ENCODE measurements at regions not wholly inside any gene's neighbourhood (a gene's known extent, or its start where the extent isn't known, plus 50 kb on each side); places are given as distances from the start of the nearest gene placed in this dataset.
"Not testable (repeated sequence)": the region's sequence is repeated elsewhere in the genome, so short reads cannot be mapped to it uniquely, and the experiment has no call there.

DNA sequence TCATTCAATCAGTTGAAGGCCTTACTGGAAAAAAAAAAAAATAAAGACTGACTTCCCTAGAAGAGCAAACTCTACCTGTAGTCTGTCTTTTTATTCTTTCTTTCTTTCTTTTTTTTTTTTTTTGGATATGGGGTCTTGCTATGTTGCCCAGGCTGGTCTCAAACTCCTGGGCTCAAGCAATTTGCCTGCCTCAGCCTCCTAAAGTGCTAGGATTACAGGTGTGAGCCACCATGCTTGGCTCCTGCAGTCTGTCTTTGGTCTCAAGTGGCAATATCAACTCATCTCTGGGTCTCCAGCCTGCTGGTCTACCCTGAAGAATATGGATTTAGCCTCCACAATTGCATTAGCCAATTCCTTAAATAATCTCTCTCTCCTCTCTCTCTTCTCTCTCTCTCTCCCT lies 167.7 kb upstream of the P2RY1 start:
- no peak for DNase-seq (ENCODE audit: low read depth)

DNA sequence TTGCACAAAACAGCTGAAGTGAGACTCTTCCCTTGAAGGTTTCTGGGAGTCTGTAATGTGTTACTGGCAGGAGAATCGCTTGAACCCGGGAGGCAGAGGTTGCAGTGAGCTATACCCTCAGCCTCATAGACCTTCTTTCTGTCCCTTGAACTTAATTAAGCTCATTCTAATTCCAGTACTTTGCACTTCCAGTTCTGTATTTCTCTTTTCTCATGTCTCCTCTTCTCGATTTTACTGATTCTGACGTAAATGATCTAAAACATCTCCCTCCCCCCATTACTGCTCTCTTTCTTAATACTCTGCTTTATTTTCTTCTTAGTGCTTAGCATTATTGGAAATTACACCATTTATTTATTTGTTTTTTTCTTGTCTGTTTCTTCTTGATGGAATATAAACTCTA lies 165.4 kb upstream of the P2RY1 start:
- no peak for DNase-seq (ENCODE audit: low read depth)

GRCh38 chr3:152671446-152672319 lies 163.2 kb upstream of the P2RY1 start:
- DNase-seq (ENCODE audit: low read depth), result no peak

DNA sequence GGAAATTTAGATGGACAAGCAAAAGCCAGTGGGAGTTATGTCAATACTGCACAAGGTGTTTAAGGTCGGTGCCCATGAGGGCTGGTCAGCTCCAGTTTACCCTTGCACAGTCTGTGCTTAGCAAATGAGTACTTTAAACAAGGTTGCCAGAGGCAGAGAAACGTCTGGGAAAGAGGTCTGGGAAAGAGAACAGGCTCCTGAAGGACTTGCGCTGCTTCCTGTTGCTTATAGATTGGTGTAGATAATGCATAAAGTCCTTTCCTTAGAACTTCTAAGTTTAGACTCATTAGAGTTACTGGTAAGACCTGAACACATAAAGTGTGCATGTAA lies 162.6 kb upstream of the P2RY1 start:
- no peak for DNase-seq (ENCODE audit: low read depth)

DNA sequence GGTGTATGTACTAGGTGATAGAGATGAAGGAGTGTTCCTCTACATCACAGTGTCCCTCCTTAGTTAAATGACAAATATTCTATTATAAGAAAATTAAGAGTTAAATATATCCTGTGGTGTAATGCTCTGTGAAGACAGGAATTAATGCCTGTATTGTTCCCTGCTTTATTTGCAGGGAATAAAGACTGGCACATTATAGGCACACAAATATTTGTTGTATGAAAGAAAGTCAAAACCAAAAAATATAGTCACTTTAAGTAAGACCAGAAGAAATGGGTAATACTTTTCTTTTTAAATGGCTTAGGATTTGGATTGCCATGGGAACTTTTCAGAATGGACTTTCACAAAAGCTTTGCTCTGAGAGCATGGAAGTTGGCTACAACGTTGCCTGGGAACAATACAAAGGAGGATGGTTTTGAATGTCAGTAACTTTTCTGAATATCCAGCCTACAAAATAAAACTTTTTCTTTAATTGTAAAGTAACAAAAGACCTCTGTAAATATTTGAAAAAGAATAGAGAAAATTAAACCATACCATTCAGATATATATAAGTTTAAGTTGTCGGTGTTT lies 158.0 kb upstream of the P2RY1 start:
- DNase-seq (ENCODE audit: low read depth), result no peak

- DNase-seq (ENCODE audit: low read depth), result no peak
These were observed 157.4 kb upstream of the P2RY1 start for GRCh38 chr3:152677491-152677890.

GRCh38 chr3:152682477-152682876 lies 152.5 kb upstream of the P2RY1 start:
- no peak for DNase-seq (ENCODE audit: low read depth)

DNA sequence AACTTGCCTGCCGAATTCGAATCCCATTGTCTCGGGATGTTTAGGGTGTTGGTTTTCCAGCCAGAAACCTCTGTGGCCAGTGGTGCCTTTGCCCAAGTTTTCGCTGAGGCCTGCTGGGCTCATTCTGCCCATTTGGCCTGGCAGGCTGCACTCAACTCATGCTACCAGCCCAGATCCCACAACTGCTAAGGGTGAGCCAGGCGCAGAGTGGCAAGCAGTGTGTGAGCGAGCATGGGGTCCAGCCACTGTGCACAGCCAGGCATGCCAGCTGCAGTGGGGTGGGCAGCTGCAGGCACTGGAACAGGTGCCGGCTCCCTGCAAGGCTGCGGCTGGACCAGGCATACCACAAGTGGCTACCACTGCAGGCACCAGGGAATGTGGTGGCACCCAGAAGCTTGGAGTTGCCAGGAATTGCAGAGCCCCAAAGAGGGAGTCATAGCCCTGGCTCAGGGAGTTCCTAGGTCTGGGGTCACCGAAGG lies 151.4 kb upstream of the P2RY1 start:
- DNase-seq (ENCODE audit: low read depth), result no peak

DNA sequence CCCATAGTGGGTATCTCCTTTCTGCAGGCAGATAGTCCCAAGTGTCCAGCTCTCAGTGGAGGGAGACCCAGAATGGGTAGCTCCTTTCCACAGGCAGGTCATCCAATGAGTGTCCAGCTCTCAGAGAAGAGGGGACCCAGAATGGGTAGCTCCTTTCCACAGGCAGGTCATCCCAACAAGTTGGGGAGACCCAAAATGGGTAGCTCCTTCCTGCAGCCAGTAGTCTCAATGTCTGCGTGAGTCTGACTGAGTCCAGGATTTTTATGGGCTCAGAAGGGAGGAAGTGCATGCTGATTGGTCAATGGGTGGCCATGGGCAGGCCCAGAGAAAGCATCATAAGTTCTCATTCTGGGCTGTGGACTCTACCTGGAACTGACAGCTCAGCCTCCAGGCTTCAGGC lies 150.7 kb upstream of the P2RY1 start:
- DNase-seq (ENCODE audit: low read depth), result no peak

- peak; percentile 30 for DNase-seq (ENCODE audit: low read depth)
These were observed 146.6 kb upstream of the P2RY1 start for GRCh38 chr3:152688313-152688712.

GRCh38 chr3:152692326-152692725 lies 142.6 kb upstream of the P2RY1 start:
- not testable (repeated sequence) for DNase-seq (ENCODE audit: low read depth)

DNA sequence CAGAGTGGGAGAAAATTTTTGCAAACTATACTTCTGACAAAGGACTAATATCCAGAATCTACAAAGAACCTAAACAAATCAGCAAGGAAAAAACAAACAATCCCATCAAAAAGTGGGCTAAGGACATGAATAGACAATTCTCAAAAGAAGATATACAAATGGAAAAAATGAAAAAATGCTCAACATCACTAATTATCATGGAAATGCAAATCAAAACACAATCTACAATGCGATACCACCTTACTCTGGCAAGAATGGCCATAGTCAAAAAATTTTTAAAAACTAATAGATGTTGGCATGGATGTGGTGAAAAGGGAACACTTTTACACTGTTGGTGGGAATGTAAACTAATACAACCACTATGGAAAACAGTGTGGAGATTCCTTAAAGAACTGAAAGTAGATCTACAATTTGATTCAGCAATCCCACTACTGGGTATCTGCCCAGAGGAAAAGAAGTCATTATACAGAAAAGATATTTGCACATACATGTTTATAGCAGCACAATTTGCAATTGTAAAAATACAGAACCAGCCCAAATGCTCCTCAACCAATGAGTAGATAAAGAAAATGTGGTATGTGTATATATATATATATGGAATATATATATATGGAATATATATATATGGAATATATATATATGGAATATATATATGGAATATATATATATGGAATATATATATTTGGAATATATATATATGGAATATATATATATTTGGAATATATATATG lies 141.2 kb upstream of the P2RY1 start:
- DNase-seq (ENCODE audit: low read depth), result not testable (repeated sequence)

DNA sequence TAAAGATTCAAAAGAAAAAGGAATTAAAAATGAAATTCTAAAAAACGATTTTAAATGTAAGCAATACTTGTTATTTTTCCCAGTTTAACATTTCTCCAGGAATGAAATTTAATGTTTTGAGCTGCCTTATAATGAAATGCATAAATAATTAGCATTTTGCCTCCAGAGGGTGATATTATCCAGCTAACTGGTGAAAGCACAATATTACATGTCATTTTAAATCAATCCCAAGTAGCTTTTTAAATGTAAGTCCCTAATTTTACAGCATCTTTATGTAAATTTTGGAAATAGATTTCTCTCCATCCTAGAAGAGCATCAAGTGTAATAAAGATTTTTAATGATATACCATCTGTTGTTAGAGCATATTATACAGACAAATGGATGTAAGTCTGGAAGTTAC lies 139.1 kb upstream of the P2RY1 start:
- DNase-seq (ENCODE audit: low read depth), result no peak

DNA sequence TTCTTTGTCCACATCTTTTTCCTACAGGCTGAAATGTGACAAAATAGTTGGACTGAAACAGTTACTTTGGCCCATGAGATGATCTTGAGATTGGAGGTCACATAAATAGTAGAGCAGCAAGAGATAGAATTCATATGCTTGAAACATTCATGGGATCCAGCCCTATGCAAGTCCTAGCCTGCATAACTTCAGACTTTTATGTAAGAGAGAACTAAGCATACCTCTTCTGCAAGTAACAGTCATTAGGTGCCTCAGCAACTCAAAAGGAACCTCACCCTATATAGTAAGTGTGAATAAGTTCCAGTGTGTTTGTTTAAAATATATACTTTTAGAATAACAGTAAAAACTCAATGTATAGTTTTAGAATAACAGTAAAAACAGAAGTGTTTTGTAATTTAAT lies 138.0 kb upstream of the P2RY1 start:
- DNase-seq (ENCODE audit: low read depth), result no peak

- no peak for DNase-seq (ENCODE audit: low read depth)
These were observed 131.6 kb upstream of the P2RY1 start for GRCh38 chr3:152703245-152703890.

DNA sequence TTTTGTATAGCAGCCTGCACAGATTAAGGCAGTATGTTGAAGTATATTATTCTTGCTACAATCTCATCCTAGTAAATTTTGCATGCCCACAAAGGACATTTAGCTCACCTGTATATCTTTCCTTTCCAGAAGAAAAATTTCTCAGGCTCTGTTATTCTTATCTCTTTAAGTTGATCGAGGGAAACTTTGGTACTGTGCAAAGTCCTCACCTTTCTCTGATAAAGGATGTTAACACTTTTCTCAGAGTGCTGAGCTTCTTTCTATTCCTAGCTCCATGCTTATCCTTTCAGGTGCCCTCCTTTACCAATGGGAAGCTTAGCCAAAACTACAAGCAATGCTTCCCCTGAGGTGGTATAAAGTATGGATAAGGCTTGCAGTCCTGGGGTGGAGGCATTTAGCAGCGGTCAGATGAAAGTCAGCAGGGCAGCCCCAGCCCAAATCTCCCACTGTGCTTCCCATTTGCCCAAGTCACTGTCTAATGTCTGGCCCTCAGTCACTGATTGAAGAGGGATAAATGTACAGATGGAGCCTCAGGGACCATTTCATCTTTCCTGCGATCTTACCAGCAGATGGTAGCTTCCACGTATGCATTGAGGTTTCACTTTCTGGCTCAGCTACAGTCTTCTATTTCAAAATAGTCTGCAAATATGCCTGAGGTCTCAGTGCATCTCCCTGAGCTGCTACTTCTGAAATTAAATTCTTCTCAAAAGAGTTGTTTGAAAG lies 127.8 kb upstream of the P2RY1 start:
- no peak for DNase-seq (ENCODE audit: low read depth)

- DNase-seq (ENCODE audit: low read depth), result no peak
These were observed 125.3 kb upstream of the P2RY1 start for GRCh38 chr3:152709659-152710058.

- no peak for DNase-seq (ENCODE audit: low read depth)
These were observed 124.4 kb upstream of the P2RY1 start for GRCh38 chr3:152710549-152710948.

GRCh38 chr3:152713989-152714388 lies 120.9 kb upstream of the P2RY1 start:
- no peak for DNase-seq (ENCODE audit: low read depth)

- DNase-seq (ENCODE audit: low read depth), result no peak
These were observed 120.4 kb upstream of the P2RY1 start for GRCh38 chr3:152714507-152714906.

- DNase-seq (ENCODE audit: low read depth), result no peak
These were observed 117.7 kb upstream of the P2RY1 start for GRCh38 chr3:152717252-152717651.

DNA sequence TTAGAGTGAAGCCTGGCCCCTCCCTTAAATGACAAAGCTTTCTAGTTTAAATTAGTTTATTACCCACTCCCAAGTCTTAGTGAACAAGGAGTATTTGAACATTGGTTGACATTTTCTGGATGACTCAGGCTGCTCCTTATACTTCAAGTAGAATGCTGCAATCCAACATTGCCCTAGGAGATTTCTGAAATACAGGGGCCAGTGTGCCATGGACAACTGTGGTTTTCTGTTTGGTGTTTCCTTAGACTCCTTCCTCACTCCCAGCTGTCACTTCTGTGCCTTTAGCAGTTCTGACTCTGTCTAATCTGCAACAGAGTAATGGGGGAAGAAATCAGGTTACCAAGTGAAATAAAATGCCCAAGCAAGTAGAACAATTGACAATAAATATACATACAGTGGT lies 116.1 kb upstream of the P2RY1 start:
- no peak for DNase-seq (ENCODE audit: low read depth)

All from EH (cell line).